ENCODE measurements at regions not wholly inside any gene's neighbourhood (a gene's known extent, or its start where the extent isn't known, plus 50 kb on each side); places are given as distances from the start of the nearest gene placed in this dataset.

DNA sequence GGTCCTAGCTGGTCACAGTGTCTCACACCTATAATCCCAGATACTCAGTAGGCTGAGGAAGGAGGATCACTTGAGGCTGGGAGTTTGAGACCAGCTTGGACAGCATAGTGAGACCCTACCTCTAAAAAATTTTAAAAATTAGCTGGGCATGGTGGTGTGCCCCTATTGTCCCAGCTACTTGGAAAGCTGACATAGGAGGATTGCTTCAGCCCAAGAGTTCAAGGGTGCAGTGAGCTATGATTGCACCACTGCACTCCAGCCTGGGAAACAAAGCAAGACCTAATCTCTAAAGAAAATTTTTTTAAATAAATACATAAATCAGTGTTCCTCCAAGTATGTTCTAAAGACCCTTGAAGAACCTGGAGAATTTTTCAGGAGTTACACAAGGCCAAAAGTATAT lies 50.6 kb upstream of the GNAO1 start:
- DNase-seq = no peak

DNA sequence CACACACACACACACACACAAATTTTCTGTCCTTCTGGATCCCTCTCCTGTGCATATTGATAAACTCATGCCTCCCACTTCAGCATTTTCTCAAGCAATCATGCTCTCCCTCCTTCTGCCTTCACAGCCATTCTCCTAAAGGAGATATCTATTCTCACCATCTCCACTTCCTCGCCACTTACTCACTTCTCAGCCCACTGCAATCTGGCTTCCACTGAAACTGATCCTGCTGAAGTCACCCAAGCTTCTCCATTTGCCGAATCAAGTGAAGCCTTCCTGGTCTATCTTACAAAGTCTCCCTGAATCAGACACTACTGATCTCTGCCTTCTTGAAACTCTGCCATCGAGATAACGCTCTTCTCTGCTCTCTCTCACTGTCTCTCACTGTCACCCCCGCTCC lies 54.0 kb upstream of the GNAO1 start:
- DNase-seq = no peak

DNA sequence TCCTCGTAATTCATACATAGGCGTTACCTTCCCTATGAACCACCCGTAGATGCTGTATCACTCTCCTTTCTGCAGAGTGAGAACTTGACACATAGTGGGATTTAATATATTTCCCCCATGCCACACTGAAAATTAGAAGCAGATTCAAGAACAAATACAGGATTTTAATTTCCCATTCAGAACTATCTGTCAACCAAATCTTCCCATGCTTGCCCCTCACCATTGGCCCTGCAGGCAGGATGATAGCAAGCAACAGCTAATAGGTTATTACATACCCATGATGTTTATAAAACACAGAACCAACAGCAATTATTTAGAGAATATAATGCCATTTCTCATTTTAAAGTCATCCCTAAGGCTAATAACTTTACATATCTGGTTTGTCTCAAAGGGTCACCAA lies 55.0 kb upstream of the GNAO1 start:
- DNase-seq = no peak

DNA sequence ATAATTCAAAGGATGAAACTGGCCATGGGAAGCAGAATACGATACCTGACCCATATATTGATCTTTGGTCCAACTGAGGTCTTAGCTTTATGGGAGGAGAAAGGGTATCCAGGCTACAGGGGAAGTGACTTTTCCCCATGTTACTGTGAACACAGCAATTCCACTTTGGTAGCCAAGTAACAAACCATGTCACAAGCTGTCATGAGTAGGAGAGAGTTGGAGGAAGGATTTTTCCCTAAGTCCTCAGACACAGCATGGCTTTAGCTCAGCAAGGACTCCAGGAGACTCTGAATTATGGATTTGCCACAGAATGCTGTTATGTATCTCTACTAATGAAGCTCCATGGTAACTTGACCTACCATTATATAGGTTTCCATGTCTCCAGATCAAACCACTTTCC lies 56.5 kb upstream of the GNAO1 start:
- no peak for DNase-seq

DNA sequence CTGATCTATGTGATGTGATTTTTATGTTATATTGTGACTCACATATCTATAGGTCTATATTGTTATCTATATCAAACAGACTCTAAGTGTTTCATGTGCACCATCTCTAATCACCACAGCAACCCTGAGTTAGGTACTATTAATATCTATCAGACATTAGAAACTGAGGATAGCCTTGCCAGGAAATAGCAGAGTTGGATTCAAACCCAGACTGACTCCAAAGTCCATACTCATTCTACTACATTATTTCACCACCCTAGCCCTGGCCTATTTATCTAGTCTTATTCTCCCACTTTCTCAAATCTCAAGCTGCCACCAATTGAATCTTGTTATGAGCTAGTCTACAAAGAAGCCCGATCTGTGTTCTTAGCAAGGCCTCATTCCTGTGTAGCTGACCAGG lies 65.4 kb upstream of the GNAO1 start:
- no peak for DNase-seq

DNA sequence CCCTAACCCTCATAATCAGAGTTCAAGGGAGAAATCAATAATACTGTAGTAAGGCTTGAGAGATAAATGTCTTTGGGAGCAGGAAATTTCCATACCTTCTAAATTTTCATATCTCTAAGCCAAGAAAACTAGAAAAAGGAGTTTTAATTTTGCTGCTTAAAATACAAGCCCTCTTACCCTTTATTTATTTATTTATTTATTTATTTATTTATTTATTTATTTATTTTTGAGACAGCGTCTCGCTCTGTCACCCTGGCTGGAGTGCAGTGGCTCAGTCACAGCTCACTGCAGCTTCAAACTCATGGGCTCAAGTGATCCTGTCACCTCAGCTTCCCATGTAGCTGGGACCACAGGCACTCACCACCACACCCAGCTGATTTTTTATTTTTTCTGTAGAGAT lies 69.0 kb upstream of the GNAO1 start:
- no peak for DNase-seq

DNA sequence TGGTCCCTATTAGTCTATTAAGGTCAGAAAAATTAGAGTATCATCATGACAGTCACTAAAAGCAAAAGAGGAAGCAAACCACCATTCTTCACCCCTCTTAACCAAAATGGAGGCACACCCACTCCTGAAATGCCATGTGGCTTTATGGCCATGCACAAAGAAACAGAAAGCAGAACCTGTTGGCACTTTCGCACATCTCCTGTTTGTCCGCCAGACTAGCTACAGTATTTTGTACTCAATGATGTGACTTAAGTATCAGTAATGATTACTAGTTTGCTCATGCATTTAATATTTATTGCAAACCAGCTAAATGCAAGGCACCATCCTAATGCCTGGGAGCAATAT lies 70.2 kb upstream of the GNAO1 start:
- no peak for DNase-seq

DNA sequence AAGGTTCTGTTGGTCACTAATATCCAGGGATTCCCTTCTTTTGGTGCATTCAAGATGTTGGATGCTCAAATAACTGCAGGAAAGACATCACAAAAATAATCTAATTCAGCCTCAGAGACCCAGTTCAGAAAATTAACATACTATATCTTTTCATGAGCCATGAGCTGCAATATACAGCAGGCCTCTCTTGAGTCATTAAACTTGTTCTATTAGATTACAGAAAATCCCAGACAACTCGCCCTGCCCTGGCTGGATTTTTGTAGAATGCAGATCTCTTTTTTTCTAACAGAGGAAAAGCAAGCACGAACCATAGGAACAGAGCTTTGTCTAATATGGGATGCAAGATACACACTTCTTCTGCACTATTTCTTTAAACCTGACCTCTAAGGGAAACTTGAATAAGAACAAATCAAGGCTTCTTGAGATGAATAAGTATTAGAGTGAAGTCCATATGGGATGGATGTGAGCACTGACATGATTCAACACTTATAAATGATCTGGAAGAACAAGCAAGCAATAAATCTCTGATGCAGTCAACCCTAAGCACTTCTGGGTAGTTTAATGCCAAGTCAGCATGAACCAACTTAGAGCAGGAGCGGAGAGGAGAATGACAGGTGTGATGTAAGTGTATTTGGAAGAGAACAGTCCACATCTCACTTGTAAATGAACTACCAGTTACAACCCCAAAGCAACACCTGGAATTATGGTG lies 70.7 kb upstream of the GNAO1 start:
- no peak for DNase-seq

DNA sequence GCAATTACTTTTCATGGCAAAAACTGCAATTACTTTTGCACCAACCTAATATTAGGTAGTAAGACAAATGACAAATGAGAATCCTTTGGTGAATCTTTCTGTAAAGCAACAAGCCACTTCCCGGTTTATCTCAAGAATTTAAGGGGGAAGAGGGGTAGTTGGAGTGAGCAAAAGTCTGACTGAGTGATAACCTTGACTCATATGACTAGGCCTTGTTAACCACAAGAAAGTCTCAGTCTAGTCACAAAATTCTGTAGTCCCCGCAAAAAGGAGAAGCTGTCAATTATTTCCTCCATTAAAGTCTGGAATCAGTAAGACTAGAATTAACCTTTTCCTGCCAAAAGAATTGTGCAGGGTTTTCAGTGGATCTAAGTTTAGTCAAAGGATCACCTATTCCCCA lies 72.2 kb upstream of the GNAO1 start:
- no peak for DNase-seq

DNA sequence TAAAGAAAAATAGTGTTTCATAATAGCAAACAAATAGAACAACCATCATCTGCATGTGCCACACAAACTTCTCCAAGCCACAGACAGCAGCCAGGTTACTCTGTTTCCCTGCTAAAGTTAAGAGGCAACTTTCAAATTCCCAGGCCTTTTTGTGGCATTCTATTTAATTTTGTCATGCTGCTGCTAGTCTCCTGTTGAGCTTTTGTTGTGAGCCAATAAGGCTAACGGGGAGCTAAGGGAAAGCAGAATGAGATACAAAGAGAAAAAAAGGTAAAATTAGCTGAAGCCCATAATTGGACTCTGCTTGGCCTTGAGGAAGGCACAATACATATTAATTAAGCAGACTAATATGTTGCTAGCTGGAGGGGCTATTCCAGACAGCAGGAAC lies 74.7 kb upstream of the GNAO1 start:
- no peak for DNase-seq

DNA sequence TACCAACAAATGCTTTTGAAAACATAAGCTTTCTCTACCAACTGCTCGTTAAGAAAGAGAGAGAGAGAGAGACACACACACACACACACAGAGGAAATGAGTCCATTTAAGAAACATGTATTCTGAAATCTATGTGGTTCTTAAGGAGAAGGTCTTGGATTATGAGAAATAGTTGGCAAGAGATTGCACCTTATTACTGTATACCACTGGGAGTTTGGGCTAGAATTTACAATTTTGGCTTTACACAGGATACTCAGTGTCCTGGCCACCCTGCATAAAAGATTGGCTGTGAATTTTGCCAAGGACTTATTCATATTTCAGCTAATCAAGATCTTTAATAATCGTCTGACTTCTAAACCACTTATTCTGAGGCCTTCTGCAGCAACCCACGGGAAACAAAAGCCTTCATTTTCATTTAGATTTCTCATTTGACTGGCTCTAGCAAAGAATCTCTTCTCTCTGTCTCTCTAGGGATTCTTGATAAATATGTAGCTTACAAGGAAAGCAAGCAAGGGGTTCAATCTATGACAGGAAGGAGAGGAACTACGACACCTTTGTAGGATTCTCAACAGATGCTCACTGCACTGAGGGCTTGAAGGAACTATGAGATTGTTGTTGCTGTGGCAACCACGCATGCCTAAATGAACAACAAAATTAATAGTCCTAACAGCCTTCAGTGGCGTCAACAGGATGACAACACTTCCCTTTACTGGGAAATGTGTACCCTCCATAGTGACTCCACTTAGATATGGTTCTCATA lies 75.3 kb upstream of the GNAO1 start:
- no peak for DNase-seq

DNA sequence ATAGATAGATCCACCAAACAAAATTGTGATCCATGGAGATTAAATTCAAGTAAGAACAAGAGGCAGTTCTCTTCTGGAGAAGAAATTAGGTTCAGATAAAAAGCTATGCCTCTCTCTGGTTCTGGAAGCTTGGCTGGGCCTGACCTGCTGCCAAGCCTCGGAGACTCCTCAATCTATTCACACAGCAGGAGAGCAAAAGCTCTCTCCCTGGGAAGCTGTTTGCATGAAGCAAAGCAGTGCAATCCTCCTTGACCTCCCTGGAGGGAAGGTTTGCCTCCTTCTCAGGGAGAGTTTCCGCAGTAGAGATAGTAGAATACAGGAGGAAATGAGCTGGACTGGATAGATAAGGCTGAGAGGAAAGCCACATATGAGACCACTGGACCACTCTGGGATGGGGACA lies 78.1 kb upstream of the GNAO1 start:
- DNase-seq = no peak

DNA sequence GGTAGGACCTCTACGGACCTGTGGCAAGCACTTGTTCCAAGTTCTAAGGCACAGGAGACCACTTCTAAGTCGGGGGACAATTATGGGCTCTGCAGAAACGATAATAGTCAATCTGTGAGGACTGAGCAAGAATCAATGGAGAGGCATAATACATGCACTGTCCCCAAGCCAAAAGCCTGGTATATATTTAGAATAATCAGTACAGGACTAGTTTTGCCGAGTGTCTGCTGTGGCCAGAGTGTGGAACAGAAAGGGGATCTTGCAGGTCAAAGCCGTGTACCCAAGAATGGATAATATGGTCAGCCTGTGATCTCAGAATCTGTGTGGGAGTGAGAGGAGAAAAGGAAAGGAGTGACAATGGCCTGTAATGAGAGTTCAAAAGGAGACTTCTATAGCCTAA lies 80.2 kb upstream of the GNAO1 start:
- DNase-seq = no peak

DNA sequence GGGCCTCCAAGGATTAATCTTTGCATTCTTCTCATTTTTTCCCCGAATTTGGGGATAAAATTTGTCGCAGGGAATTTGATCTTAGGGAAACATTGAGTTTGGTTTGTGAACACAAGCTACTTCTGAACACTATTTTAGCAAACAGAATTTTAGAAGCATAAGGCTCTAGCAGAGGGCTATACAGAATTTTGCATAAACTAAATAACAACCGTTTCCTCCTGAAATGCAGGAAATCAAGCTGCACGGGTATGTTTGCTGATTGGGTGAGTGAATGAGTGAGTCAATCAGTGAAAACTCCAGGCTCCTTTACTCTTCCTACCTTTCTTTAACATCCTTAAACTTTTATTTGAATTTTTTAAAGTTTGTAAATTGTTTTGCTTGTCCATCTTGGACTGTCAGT lies 81.3 kb upstream of the GNAO1 start:
- no peak for DNase-seq

DNA sequence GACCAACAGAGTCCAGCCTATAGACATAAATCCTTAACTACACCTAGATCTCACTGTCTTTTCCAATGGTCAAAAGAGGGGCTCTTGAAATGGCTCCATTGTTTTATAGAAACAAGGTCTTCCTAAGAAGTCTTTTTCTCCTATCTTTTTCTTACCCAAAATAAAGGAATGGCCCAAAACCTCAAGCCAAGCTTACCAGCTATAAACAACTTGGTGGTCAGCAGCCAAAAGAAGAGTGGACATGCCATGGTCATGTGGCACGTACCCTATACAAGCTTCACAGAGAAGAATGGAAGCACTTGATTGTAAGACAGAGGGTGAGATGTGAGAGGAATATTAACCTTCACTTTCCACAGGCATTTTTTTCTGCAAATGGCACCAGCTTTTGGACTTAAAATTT lies 82.1 kb upstream of the GNAO1 start:
- DNase-seq = no peak

DNA sequence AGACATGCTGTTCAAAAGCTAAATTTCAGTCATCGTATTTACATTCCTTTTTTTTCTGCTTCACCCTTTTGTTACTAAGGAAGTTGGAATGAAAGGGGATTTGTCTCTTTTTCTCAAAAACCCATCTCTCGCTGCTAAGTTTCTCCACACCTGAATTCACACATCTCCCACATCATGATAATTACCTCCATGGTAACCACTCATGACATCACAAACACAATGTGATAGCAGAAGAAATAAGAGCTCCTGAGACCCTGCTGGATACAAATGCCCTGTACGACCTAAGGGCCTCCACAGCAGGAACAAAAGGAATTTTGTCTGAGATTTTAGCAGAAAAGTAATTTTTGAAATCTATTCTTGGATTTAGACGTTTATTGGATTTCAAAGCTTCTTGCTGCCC lies 82.6 kb upstream of the GNAO1 start:
- DNase-seq = no peak

DNA sequence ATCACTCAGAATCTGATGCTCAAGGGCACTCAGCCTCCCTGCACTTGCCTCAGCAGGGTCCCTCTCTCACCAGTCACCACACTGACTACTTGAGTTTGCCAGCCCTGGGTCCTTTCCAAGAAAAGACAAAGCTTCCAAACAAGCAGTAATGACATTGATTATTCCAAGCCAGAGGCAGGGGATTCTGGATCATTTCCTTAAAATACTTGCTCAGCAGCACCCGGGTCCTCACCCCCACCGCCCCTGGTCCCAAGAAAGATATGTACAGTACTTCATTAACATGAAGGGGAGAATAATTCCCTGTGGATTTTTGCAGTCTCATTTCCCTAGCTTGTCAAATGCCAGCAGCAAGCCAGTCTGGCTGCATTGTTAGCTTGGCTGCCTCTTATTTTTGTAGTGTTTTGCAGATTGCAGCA lies 83.2 kb upstream of the GNAO1 start:
- DNase-seq = no peak

DNA sequence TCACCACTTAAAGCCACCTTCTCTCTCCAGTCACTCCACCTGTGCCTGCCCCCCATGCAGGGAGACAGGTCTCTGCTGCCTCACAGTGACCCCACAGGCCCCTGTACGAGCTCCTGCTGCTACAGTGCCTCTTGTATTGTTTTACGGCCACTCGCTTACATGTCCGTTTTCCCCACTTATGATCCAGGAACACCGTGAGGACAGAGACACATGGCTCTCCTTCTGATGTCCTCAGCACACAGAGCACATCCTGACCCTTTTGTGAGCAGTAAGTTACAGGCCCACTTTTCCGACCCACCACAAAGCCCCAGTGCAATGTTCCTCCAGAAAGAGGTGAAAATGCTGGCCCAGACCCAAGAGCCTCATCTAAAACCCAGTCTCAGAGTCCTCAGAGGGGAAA lies 84.8 kb upstream of the GNAO1 start:
- no peak for DNase-seq

DNA sequence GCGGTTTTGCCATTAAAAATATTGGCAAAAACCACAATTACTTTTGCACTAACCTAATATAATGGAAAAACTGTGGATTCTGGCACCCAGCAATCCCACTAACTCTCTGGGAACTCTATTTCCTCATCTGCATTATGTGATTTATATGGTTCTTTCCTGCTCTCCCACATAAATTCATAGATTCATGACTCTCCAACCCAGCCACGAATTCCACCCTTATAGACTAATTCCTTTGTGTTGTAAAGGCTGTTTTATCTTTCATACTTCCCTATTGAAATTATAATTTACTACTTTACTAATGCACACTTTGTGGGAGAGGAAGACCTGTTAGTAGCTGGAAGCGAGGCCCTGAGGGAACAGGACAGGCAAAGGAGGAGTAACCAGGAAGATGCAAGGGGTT lies 88.4 kb upstream of the GNAO1 start:
- DNase-seq = no peak

DNA sequence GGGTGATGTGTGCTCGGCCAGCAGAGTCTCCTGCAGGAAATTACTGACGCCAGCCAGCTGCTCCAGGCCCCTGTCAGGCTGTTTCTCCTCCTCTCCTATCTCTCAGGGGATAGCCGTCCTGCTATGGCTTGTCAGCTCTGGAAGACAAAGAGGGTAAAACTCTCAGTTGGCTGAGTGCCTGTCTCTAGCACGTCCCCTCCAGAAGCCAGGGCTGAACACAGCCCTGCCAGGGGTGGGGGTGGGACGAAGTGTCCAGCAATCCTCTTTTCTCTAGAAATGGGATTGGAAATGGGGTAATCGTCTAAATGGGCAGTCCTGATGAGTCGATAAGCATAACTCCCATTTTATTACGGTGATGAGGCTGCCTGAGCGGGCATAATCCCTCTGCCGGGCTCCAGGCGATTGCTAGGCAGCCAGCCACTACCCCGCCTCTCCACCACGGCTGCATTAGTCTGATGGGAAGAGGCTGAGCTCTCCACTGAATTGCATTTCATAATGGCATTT lies 89.1 kb upstream of the GNAO1 start:
- DNase-seq = peak; percentile 47

DNA sequence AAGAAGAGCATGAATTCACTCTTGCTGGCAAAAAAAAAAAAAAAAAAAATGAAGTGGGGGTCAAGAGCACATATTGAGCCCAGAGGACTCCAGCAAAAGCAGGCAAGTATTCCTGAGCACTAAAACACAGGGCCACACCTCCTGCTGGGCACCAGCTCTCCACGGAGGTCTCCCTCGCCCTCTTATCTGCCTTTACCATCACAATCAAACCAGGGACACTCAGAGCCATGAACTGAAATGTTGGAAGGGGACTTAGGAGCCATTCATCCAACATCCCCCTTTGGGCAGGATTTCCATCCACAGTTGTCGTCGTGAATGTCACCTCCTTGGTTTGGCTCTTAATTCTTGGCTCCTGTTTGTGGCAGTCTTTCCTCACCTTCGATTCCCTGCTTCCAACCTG lies 89.8 kb upstream of the GNAO1 start:
- no peak for DNase-seq

DNA sequence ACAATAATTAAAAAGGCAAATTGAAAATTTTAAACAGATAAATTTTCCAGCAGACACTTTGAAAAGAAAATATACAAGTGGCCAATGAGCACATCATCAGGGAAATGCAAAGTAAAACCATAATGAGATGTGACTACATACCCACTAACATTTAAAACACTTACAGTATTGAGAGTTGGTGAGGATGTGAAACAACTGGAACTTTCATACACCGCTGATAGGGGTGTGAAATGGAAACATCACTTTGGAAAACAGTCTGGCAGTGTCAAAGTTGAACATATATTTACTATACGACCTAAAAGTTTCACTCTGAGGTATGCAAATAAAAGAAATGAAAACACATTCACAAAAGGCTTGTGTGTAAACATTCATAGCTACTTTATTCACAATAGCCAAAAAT lies 94.0 kb upstream of the GNAO1 start:
- no peak for DNase-seq

DNA sequence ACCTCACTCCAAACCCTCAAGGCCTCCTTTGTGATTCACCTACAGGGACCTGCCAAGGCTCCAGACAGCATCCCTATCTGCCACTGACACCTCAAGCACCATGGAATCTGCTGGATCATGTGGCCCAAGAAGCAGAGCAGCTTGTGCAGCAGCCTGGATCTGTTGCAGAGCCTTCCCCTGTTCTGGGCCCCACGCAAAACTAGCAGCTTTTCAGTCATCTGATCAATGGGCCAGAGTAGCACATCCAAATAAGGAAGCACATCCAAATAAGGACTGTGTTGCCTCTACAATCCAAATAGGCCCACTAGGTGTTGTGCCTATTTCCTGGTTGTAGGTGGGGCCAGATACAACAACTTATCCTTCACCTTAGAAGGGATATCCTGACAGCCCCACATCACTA lies 97.1 kb upstream of the GNAO1 start:
- DNase-seq = no peak

DNA sequence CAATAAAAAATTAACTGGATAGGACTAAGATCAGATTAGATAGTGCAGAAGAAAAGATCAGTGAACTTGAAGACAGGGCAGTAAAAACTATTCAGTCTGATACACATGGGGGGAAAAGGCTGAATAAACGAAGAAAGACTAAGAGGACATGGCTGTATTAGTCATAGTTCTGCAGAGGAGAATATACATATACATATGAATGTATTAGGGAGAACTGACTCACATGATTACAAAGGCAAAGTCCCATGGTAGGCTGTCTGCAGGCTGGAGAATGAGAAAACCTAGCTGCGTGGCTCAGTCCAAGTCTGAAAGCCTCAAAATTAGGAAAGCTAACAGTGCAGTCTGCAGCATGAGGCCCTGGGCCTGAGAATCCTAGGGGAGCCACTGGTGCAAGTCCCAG lies 98.2 kb upstream of the GNAO1 start:
- no peak for DNase-seq

DNA sequence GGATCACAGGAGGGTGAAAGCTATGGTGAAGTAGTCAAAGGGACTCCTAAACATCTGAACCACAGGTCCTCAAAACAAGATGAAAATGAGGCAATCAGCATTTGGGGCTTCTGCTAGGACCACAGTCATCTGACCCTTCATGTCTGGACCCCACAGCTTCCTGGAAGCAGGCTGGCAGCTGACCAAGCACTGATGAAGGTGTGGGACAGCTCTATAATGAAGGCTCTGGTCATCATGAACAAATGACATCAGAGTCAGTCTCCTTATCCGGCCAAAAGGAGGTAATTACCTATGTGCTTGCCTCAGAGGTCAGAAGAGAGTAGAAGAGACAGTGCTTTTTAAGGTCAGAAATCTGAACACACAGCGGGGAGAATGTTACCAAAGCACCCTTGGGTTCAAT lies 101.2 kb upstream of the GNAO1 start:
- no peak for DNase-seq

Measured in femur (tissue), 1 donor.